Gastroesophageal sphincter (tissue), 4 donors: ENCODE measurements at regions not wholly inside any gene's neighbourhood (a gene's known extent, or its start where the extent isn't known, plus 50 kb on each side); places are given as distances from the start of the nearest gene placed in this dataset.

Experiments
- ATAC-seq: fragments of 150-250 bp; one replicate; pipeline ENCODE4 v1.9.1; 2016; ENCODE audit warnings: mild to moderate bottlenecking, moderate library complexity
- H3K27ac ChIP-seq, 4 donors: fragments of 200-600 bp; sonication (generic) in 3 of 4; 1 replicate in 3 of 4; 2 replicates in 1 of 4; pipeline ENCODE4 v1.5.1; 2016 to 2019
- H3K27me3 ChIP-seq: fragments of 200-600 bp; sonication (generic); one replicate; pipeline ENCODE4 v1.5.1; 2019
- H3K36me3 ChIP-seq, 2 donors: fragments of 200-600 bp; sonication (generic); one replicate each; pipeline ENCODE4 v1.5.1; 2019; ENCODE audit warnings: control low read depth in 1 of 2
- H3K4me1 ChIP-seq, 3 donors: fragments of 200-600 bp; sonication (generic); 1 replicate in 2 of 3; 2 replicates in 1 of 3; pipeline ENCODE4 v1.5.1; 2016 to 2019; ENCODE audit warnings: control low read depth in 2 of 3
- H3K4me3 ChIP-seq, 2 donors: fragments of 200-600 bp; sonication (generic); one replicate each; pipeline ENCODE4 v1.5.1; 2019; ENCODE audit warnings: mild to moderate bottlenecking in 1 of 2, moderate library complexity in 1 of 2
- H3K9me3 ChIP-seq, 3 donors: fragments of 200-600 bp; sonication (generic); one replicate each; pipeline ENCODE4 v1.5.1; 2017 to 2019; ENCODE audit warnings: control low read depth in 2 of 3
- EP300 ChIP-seq: sonication (generic); formaldehyde crosslinking; IDR thresholded peaks from one replicate; pipeline ENCODE4 v1.6.1; 2017; ENCODE audit warnings: antibody characterized with exemption, mild to moderate bottlenecking
- POLR2A ChIP-seq, 2 donors: fragments of 450-650 bp; IDR thresholded peaks; one replicate each; pipeline ENCODE4 v1.6.1; 2017; ENCODE audit warnings: antibody characterized with exemption in 2 of 2, mild to moderate bottlenecking in 2 of 2, moderate library complexity in 1 of 2
- POLR2AphosphoS5 ChIP-seq: sonication (generic); formaldehyde crosslinking; IDR thresholded peaks from one replicate; pipeline ENCODE4 v1.6.1; 2017; ENCODE audit warnings: antibody characterized with exemption
- WGBS, 2 donors: methylation state at CpG; one replicate each; pipeline ENCODE4 v1.1.5; 2018; ENCODE audit warnings: low coverage in 1 of 2; 5-methylcytosine and 5-hydroxymethylcytosine counted together
- TF ChIP-seq, protein P1 (sequence below), 4 experiments: fragments of 200-600 bp in 2 of 4; fragments of 450-650 bp in 2 of 4; sonication (generic) in 1 of 4; IDR thresholded peaks; one replicate each; pipeline ENCODE4 v1.5.1; 2017 to 2019; ENCODE audit warnings: antibody characterized with exemption in 4 of 4, mild to moderate bottlenecking in 2 of 4, moderate library complexity in 2 of 4

- no peaks in the 10 kb centered on the region for H3K27me3 ChIP-seq
- H3K4me1 ChIP-seq: no peaks in the 10 kb centered on the region
- no peak overlapping the region for H3K4me3 ChIP-seq
- H3K36me3 ChIP-seq: no peaks in the 10 kb centered on the region
- no peaks in the 10 kb centered on the region for H3K9me3 ChIP-seq
- TF ChIP-seq POLR2AphosphoS5 (no peak), POLR2A (IDR thresholded peaks at IDR 0.05) (no peak), EP300 (no peak)
- TF ChIP-seq, protein P1, sequence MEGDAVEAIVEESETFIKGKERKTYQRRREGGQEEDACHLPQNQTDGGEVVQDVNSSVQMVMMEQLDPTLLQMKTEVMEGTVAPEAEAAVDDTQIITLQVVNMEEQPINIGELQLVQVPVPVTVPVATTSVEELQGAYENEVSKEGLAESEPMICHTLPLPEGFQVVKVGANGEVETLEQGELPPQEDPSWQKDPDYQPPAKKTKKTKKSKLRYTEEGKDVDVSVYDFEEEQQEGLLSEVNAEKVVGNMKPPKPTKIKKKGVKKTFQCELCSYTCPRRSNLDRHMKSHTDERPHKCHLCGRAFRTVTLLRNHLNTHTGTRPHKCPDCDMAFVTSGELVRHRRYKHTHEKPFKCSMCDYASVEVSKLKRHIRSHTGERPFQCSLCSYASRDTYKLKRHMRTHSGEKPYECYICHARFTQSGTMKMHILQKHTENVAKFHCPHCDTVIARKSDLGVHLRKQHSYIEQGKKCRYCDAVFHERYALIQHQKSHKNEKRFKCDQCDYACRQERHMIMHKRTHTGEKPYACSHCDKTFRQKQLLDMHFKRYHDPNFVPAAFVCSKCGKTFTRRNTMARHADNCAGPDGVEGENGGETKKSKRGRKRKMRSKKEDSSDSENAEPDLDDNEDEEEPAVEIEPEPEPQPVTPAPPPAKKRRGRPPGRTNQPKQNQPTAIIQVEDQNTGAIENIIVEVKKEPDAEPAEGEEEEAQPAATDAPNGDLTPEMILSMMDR (IDR thresholded peaks at IDR 0.05): no peak
- H3K27ac ChIP-seq: no peak overlapping the region
- 40 to 64% methylated on average over 1 of the region's 1 CpG for WGBS, 2 donors
- ATAC-seq: no peak
These were observed 92.9 kb downstream of the RPS12 start for GRCh38 chr6:132907231-132907630.

DNA sequence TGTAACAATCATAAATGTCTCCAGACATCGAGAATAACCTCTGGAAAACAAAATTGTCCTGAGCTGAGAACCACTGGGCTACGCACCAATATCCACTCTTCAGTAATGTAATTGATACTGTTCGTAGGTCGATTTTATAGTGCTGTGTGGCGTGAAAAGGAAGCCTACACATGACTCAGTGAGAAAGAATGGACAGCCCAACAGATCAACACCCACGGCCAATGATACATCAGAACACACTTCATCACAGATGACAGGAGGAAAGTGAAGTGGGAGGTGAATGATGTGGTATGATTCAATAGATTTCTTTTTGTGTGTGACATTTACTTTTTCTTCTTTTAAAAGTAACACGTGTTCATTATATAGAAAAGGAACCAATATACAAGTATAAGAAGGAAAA is 93.5 kb downstream of the RPS12 start:
- H3K36me3 ChIP-seq: no peaks in the 10 kb centered on the region
- no peak for ATAC-seq
- WGBS, 2 donors: 71 to 87% methylated on average over 7 of the region's 7 CpGs
- H3K9me3 ChIP-seq: no peaks in the 10 kb centered on the region
- H3K4me1 ChIP-seq: no peaks in the 10 kb centered on the region
- TF ChIP-seq EP300: no peak
- H3K27ac ChIP-seq: no peak overlapping the region
- H3K27me3 ChIP-seq: no peaks in the 10 kb centered on the region
- no peak overlapping the region for H3K4me3 ChIP-seq

DNA sequence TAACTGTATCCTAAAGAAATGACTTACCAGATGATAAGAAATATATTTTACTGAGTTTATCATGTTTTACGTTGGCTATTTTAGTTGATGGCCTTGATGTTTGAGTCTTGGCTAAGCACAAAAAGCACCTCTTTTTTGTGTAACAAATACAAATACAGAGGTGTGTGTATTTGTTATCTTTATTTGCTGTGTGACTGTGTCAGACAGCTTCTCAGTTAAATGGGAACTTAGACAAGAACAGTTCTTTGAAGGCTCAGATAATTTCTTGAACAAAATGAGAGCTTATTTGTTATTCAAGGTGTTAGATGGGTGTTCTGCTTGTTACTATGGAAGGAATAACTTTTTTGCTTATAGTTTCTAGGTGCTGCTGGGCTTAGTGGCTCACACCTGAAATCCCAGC is 95.4 kb downstream of the RPS12 start:
- Histone ChIP-seq H3K36me3 (no peaks in the 10 kb centered on the region), H3K4me1 (no peaks in the 10 kb centered on the region), H3K27me3 (no peaks in the 10 kb centered on the region), H3K9me3 (no peaks in the 10 kb centered on the region), H3K27ac (no peak overlapping the region), H3K4me3 (no peak overlapping the region)
- no peak for ATAC-seq
- 81 to 100% methylated on average over 1 of the region's 1 CpG for WGBS, 2 donors
- TF ChIP-seq POLR2AphosphoS5 (no peak), EP300 (no peak), POLR2A (IDR thresholded peaks at IDR 0.05) (no peak)
- TF ChIP-seq, protein P1 (IDR thresholded peaks at IDR 0.05): no peak

DNA sequence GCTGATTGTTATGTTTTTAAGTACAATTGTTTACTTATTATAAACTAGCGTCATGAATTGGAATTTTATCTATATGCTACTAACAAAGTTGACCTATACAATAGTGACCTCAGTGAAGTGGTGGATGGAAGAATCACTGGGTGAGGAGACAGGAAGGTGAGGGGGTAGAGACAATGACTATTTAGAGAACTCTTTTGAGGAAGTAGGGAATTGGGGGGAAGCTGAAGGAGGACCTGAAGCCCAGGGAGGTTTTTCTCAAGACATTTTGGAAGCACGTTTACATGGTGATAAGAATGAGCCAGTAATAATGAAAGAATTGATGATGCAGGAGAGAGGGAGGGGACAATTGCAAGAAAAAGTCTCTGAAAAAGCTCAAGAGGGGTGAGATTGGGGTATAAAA is 96.4 kb downstream of the RPS12 start:
- TF ChIP-seq POLR2A (IDR thresholded peaks at IDR 0.05) (no peak), POLR2AphosphoS5 (no peak), EP300 (no peak)
- TF ChIP-seq, protein P1 (IDR thresholded peaks at IDR 0.05): no peak
- Histone ChIP-seq H3K27ac (no peak overlapping the region), H3K4me1 (no peaks in the 10 kb centered on the region), H3K27me3 (no peaks in the 10 kb centered on the region), H3K36me3 (no peaks in the 10 kb centered on the region), H3K9me3 (no peaks in the 10 kb centered on the region), H3K4me3 (no peak overlapping the region)
- ATAC-seq: no peak
- WGBS, 2 donors: 25 to 28% methylated on average over 2 of the region's 2 CpGs

GRCh38 chr6:132919045-132919860 is 104.9 kb downstream of the RPS12 start:
- H3K9me3 ChIP-seq: no peaks in the 10 kb centered on the region
- no peak overlapping the region for H3K4me3 ChIP-seq
- WGBS, 2 donors: 4 to 25% methylated on average over 3 to 4 of the region's 4 CpGs
- H3K36me3 ChIP-seq: no peaks in the 10 kb centered on the region
- H3K4me1 ChIP-seq: peaks cover 9 to 32% (median 10%) of the 10 kb centered on the region in 3 donors
- ATAC-seq: peak; percentile 93
- peak overlapping the region; percentile 53 to 76 (median 70) for H3K27ac ChIP-seq
- no peaks in the 10 kb centered on the region for H3K27me3 ChIP-seq
- TF ChIP-seq POLR2A (IDR thresholded peaks at IDR 0.05) (no peak), POLR2AphosphoS5 (peak; percentile 88)

- Histone ChIP-seq H3K4me1 (peaks cover 0 to 9% (median 0%) of the 10 kb centered on the region in 3 donors), H3K27ac (no peak overlapping the region), H3K4me3 (no peak overlapping the region), H3K9me3 (no peaks in the 10 kb centered on the region), H3K36me3 (no peaks in the 10 kb centered on the region), H3K27me3 (no peaks in the 10 kb centered on the region)
- WGBS, 2 donors: 71% methylated on average over 2 of the region's 4 CpGs; no CpG with 5 or more reads in 1 of the 2 donors
- TF ChIP-seq POLR2AphosphoS5: no peak
- no peak for TF ChIP-seq EP300
- no peak for TF ChIP-seq POLR2A (IDR thresholded peaks at IDR 0.05)
- TF ChIP-seq, protein P1 (IDR thresholded peaks at IDR 0.05): no peak
- no peak for ATAC-seq
These were observed 113.3 kb downstream of the RPS12 start for GRCh38 chr6:132927713-132928112.
